Tibial artery (tissue), 4 donors: ENCODE measurements at regions not wholly inside any gene's neighbourhood (a gene's known extent, or its start where the extent isn't known, plus 50 kb on each side); places are given as distances from the start of the nearest gene placed in this dataset.

Experiments used
- DNase-seq, 2 donors: peaks; one replicate each; pipeline ENCODE4 v3.0.0-alpha.2; 2019
- H3K27ac ChIP-seq, 2 donors: fragments of 200-600 bp; sonication (generic) in 1 of 2; 1 replicate in 1 of 2; 2 replicates in 1 of 2; pipeline ENCODE4 v1.5.1; 2018 to 2019; ENCODE audit warnings: mild to moderate bottlenecking in 1 of 2
- H3K27me3 ChIP-seq, 2 donors: fragments of 200-600 bp; sonication (generic) in 1 of 2; one replicate each; pipeline versions ENCODE4 v1.5.1 to v1.6.0; 2016 to 2019
- H3K36me3 ChIP-seq, 3 donors: fragments of 200-600 bp; sonication (generic) in 2 of 3; one replicate each; pipeline ENCODE4 v1.5.1; 2016 to 2019; ENCODE audit warnings: mild to moderate bottlenecking in 2 of 3
- H3K4me1 ChIP-seq, 4 donors: fragments of 200-600 bp; sonication (generic) in 2 of 4; 1 replicate in 3 of 4; 2 replicates in 1 of 4; pipeline ENCODE4 v1.5.1; 2016 to 2019
- H3K4me3 ChIP-seq, 2 donors: fragments of 200-600 bp; sonication (generic) in 1 of 2; 1 replicate in 1 of 2; 2 replicates in 1 of 2; pipeline ENCODE4 v1.5.1; 2018 to 2019; ENCODE audit warnings: mild to moderate bottlenecking in 2 of 2
- H3K9me3 ChIP-seq, 3 donors: fragments of 200-600 bp; sonication (generic) in 1 of 3; one replicate each; pipeline ENCODE4 v1.5.1; 2016 to 2019
- intact Hi-C: fragments of 100-400 bp; cut with DNase I; formaldehyde crosslinking; loops from one replicate; pipeline ENCODE4 v1.15.0; 2023; ENCODE audit warnings: low total_unique reads
- TF ChIP-seq, protein P1 (sequence below), 2 experiments: fragments of 200-600 bp in 1 of 2; fragments of 450-650 bp in 1 of 2; IDR thresholded peaks; one replicate each; pipeline ENCODE4 v1.5.1; 2017 to 2019; ENCODE audit warnings: antibody characterized with exemption in 2 of 2, mild to moderate bottlenecking in 1 of 2, moderate library complexity in 1 of 2

DNA sequence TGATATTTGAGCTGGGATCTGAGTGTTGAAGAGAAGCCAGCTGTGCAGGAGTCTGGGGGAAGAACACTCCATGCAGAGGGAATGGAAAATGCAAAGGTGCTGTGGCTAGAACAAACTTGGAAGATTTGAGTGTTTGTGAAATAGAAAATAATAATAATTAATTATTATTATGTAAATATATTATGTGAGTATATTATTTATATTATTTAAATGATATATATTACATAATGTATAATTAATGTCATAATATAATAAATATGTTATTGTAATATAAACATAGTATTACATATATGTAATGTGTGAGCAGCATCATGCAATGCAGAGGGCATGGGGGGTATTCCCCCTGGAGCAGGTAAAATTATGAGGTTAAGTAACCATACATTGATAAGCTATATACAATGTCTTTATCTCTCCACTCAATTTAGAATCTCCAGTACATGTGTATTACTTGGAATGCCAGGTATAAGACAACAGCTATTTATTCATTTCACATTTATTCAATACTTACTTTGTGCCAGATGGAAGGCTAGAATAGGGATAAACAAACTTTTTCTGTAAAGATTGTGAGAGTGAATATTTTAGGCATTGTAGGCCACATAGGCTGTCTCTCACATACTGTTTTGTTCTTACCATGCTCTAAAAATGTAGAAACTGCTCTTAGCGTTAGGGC, 218.6 kb downstream of the MTHFS start:
- TF ChIP-seq, protein P1, sequence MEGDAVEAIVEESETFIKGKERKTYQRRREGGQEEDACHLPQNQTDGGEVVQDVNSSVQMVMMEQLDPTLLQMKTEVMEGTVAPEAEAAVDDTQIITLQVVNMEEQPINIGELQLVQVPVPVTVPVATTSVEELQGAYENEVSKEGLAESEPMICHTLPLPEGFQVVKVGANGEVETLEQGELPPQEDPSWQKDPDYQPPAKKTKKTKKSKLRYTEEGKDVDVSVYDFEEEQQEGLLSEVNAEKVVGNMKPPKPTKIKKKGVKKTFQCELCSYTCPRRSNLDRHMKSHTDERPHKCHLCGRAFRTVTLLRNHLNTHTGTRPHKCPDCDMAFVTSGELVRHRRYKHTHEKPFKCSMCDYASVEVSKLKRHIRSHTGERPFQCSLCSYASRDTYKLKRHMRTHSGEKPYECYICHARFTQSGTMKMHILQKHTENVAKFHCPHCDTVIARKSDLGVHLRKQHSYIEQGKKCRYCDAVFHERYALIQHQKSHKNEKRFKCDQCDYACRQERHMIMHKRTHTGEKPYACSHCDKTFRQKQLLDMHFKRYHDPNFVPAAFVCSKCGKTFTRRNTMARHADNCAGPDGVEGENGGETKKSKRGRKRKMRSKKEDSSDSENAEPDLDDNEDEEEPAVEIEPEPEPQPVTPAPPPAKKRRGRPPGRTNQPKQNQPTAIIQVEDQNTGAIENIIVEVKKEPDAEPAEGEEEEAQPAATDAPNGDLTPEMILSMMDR (IDR thresholded peaks at IDR 0.05) = no peak
- H3K27ac ChIP-seq = no peak overlapping the region
- intact Hi-C loops = no loop called here
- H3K27me3 ChIP-seq = no peaks in the 10 kb centered on the region
- H3K36me3 ChIP-seq = no peaks in the 10 kb centered on the region
- DNase-seq = no peak
- no peak overlapping the region for H3K4me3 ChIP-seq
- H3K9me3 ChIP-seq = no peaks in the 10 kb centered on the region
- H3K4me1 ChIP-seq = peaks cover 0 to 17% (median 7%) of the 10 kb centered on the region in 4 donors

DNA sequence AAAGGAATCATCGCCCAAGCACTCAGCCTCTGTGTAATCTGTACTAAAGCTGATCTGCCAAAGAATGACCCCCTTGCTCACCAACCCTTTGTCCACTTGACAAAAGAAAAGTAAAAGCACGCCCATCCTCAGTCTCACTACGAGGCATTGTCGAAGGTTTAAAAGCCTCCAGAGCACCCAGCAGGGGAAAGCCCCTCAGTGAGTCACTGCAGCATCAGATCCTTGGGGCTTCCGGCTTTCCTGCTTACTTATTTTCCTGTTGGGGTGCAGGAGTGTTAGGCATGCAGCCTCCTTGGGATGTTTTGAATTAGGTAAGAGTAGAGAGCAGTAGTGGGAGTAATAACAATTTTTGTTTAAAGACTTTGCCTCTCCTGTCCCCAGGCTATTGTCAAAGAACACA, 216.1 kb downstream of the MTHFS start:
- TF ChIP-seq, protein P1 (IDR thresholded peaks at IDR 0.05) = no peak
- no peak for DNase-seq
- Histone ChIP-seq H3K36me3 (no peaks in the 10 kb centered on the region), H3K27me3 (peaks cover 0 to 2% of the 10 kb centered on the region in 2 donors), H3K4me1 (peaks cover 0 to 11% (median 7%) of the 10 kb centered on the region in 4 donors), H3K4me3 (no peak overlapping the region), H3K27ac (no peak overlapping the region), H3K9me3 (no peaks in the 10 kb centered on the region)
- intact Hi-C loops = no loop called here

DNA sequence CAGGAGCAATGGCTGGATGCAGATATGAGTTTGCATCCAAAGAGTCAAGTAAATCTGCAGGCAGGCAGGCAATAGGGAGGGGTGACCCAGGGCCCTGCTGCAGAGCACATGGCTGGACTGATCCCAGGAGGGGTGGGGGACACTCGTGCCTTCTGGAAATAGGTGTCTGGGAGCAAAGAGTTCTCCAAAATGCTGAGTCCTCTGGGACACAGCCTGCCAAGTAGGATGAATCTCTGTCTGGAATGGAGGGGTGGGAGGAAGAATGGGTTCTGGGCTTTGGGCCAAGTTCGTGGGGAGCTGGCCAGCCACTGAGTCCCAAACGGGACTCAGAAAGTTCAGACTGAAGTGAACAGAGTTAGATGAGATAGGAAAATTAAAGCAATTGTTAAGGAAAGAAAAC, 214.5 kb downstream of the MTHFS start:
- H3K4me3 ChIP-seq = no peak overlapping the region
- intact Hi-C loops = no loop called here
- H3K27me3 ChIP-seq = peaks cover 0 to 2% of the 10 kb centered on the region in 2 donors
- H3K4me1 ChIP-seq = peaks cover 0 to 11% (median 7%) of the 10 kb centered on the region in 4 donors
- H3K27ac ChIP-seq = no peak overlapping the region
- DNase-seq = no peak
- TF ChIP-seq, protein P1 (IDR thresholded peaks at IDR 0.05) = no peak
- H3K36me3 ChIP-seq = no peaks in the 10 kb centered on the region
- no peaks in the 10 kb centered on the region for H3K9me3 ChIP-seq

DNA sequence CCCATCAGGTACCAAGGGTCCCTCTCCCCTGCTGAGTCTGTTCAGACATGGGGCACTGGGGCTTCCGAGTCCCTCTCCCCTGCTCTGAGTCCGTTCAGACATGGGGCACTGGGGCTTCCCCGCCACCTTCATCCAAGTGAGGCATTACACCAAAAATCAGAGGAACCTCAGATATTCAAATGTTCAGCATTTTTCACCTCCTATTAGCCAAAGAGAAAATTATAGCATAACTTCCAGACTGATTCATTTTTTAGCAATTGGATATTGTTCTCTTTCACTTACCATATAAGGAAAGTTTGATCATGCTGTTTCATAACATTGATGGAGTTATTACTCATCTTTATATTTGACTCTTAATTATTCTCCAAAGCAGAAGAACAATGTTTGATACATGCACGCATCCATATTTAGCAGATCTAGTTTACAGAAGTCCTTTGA, 213.9 kb downstream of the MTHFS start:
- intact Hi-C loops = no loop called here
- Histone ChIP-seq H3K9me3 (no peaks in the 10 kb centered on the region), H3K4me1 (peaks cover 0 to 11% (median 7%) of the 10 kb centered on the region in 4 donors), H3K27ac (no peak overlapping the region), H3K4me3 (no peak overlapping the region), H3K36me3 (no peaks in the 10 kb centered on the region), H3K27me3 (peaks cover 0 to 2% of the 10 kb centered on the region in 2 donors)
- no peak for DNase-seq
- TF ChIP-seq, protein P1 (IDR thresholded peaks at IDR 0.05) = no peak

DNA sequence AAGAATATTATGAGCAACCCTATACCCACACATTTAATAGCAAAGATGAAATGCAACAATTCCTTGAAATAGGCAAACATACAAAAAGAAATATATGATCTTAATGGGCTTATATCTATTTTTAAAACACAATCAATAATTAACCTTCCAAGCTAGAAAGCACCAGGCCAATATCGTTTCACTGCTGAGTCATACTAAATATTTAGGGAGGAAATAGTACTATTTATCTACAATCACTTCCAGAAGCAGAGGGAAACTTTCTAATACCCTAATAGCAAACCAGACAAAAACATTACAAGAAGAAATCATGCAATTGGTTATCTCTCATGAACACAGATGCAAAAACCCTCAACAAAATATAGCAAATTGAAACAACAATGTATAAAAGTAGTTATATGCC, 207.8 kb downstream of the MTHFS start:
- TF ChIP-seq, protein P1 (IDR thresholded peaks at IDR 0.05) = no peak
- DNase-seq = no peak
- Histone ChIP-seq H3K4me3 (no peak overlapping the region), H3K9me3 (peaks cover 0 to 8% (median 7%) of the 10 kb centered on the region in 3 donors), H3K4me1 (no peaks in the 10 kb centered on the region), H3K27ac (no peak overlapping the region), H3K27me3 (peaks cover 0 to 2% of the 10 kb centered on the region in 2 donors), H3K36me3 (no peaks in the 10 kb centered on the region)
- intact Hi-C loops = no loop called here
